HEK293 (cell line): ENCODE measurements at regions not wholly inside any gene's neighbourhood (a gene's known extent, or its start where the extent isn't known, plus 50 kb on each side); places are given as distances from the start of the nearest gene placed in this dataset.

Experiments used
- CTCF ChIA-PET: fragments of 350-600 bp; formaldehyde crosslinking; extraction: SDS; loops from one replicate; lab custom pipeline; 2021; ENCODE audit warnings: antibody characterized with exemption; lab: Yijun Ruan, JAX
- POLR2A ChIA-PET: fragments of 300-600 bp; formaldehyde crosslinking; extraction: SDS; loops from one replicate; lab custom pipeline; 2020; ENCODE audit warnings: antibody characterized with exemption, inconsistent platforms; lab: Yijun Ruan, JAX
- H3K27ac ChIP-seq: fragments of 200-500 bp; sonication (Bioruptor generic); 2 replicates; pipeline ENCODE4 v1.5.1; 2014; ENCODE audit warnings: low read depth, low read length, control low read depth, inconsistent platforms; ENCODE audit errors: extremely low read depth
- H3K36me3 ChIP-seq, 2 experiments: fragments of 200-500 bp in 1 of 2; sonication (Bioruptor generic) in 1 of 2; 1 replicate in 1 of 2; 2 replicates in 1 of 2; pipeline ENCODE4 v1.5.1; 2014 to 2017; ENCODE audit warnings: inconsistent platforms in 2 of 2, low read length in 2 of 2; ENCODE audit not compliant: control insufficient read depth in 2 of 2, insufficient read depth in 1 of 2
- H3K4me1 ChIP-seq: fragments of 200-500 bp; sonication (Bioruptor generic); 2 replicates; pipeline ENCODE4 v1.5.1; 2014; ENCODE audit warnings: mild to moderate bottlenecking, low read length, inconsistent platforms; ENCODE audit not compliant: control insufficient read depth, insufficient read depth
- H3K4me3 ChIP-seq: 2 replicates; pipeline ENCODE4 v1.5.1; 2011; ENCODE audit warnings: low read depth, mild to moderate bottlenecking, control low read depth, low read length, moderate library complexity
- H3K9me3 ChIP-seq: fragments of 200-500 bp; sonication (Bioruptor generic); 2 replicates; pipeline ENCODE4 v1.5.1; 2014; ENCODE audit warnings: low read depth, low read length, inconsistent platforms; ENCODE audit not compliant: control insufficient read depth, insufficient read depth
- ELK4 ChIP-seq: IDR thresholded peaks from 2 replicates; pipeline ENCODE4 v1.6.1; 2011; ENCODE audit warnings: mild to moderate bottlenecking, low read depth, low read length, borderline replicate concordance
- GLIS2 ChIP-seq: fragments of 450-650 bp; formaldehyde crosslinking; IDR thresholded peaks from 2 replicates; pipeline ENCODE4 v1.5.1; 2016; ENCODE audit warnings: missing biosample characterization, missing genetic modification characterization
- SCRT2 ChIP-seq: fragments of 450-650 bp; formaldehyde crosslinking; IDR thresholded peaks from 2 replicates; pipeline ENCODE4 v1.5.1; 2016; ENCODE audit warnings: missing biosample characterization, missing genetic modification characterization
- SP3 ChIP-seq: fragments of 450-650 bp; formaldehyde crosslinking; IDR thresholded peaks from 2 replicates; pipeline ENCODE4 v1.5.1; 2016; ENCODE audit warnings: missing biosample characterization, missing genetic modification characterization
- TCF7L2 ChIP-seq: IDR thresholded peaks from 2 replicates; pipeline ENCODE4 v1.6.1; 2011; ENCODE audit warnings: low read depth, mild to moderate bottlenecking, inconsistent platforms, low read length, moderate library complexity, borderline replicate concordance
- TRIM28 ChIP-seq: IDR thresholded peaks from 2 replicates; pipeline ENCODE4 v1.6.1; 2011; ENCODE audit warnings: low read length, control low read depth, borderline replicate concordance
- ZFHX2 ChIP-seq: fragments of 450-650 bp; formaldehyde crosslinking; conservative IDR thresholded peaks from 2 replicates; pipeline ENCODE4 v1.5.1; 2016; ENCODE audit warnings: missing biosample characterization, missing genetic modification characterization
- ZFP3 ChIP-seq: fragments of 450-650 bp; formaldehyde crosslinking; IDR thresholded peaks from 2 replicates; pipeline ENCODE4 v1.5.1; 2016; ENCODE audit warnings: low read depth, missing biosample characterization, missing genetic modification characterization
- ZNF133 ChIP-seq: fragments of 450-650 bp; formaldehyde crosslinking; IDR thresholded peaks from 2 replicates; pipeline ENCODE4 v1.5.1; 2016; ENCODE audit warnings: missing biosample characterization, missing genetic modification characterization
- ZNF221 ChIP-seq: fragments of 450-650 bp; formaldehyde crosslinking; IDR thresholded peaks from 2 replicates; pipeline ENCODE4 v1.5.1; 2017; ENCODE audit warnings: missing biosample characterization, missing genetic modification characterization, borderline replicate concordance
- ZNF239 ChIP-seq: fragments of 450-650 bp; formaldehyde crosslinking; IDR thresholded peaks from 2 replicates; pipeline ENCODE4 v1.5.1; 2016; ENCODE audit warnings: missing biosample characterization, missing genetic modification characterization
- ZNF423 ChIP-seq: fragments of 450-650 bp; formaldehyde crosslinking; IDR thresholded peaks from 2 replicates; pipeline ENCODE4 v1.5.1; 2016; ENCODE audit warnings: missing biosample characterization, missing genetic modification characterization
- ZNF514 ChIP-seq: fragments of 450-650 bp; formaldehyde crosslinking; IDR thresholded peaks from 2 replicates; pipeline ENCODE4 v1.5.1; 2016; ENCODE audit warnings: missing biosample characterization, missing genetic modification characterization
- ZNF654 ChIP-seq: fragments of 450-650 bp; formaldehyde crosslinking; IDR thresholded peaks from 2 replicates; pipeline ENCODE4 v1.5.1; 2016; ENCODE audit warnings: low read depth, missing biosample characterization, missing genetic modification characterization
- ZNF664 ChIP-seq: fragments of 450-650 bp; formaldehyde crosslinking; IDR thresholded peaks from 2 replicates; pipeline ENCODE4 v1.5.1; 2016; ENCODE audit warnings: missing biosample characterization, missing genetic modification characterization
- ZNF791 ChIP-seq: fragments of 450-650 bp; formaldehyde crosslinking; IDR thresholded peaks from 2 replicates; pipeline ENCODE4 v1.5.1; 2016; ENCODE audit warnings: missing biosample characterization, missing genetic modification characterization
- ZNF830 ChIP-seq: fragments of 450-650 bp; IDR thresholded peaks from 2 replicates; pipeline ENCODE4 v1.5.0; 2018; ENCODE audit warnings: missing biosample characterization, missing genetic modification characterization, low read depth, mild to moderate bottlenecking, moderate library complexity
- TF ChIP-seq, protein P1 (sequence below): fragments of 450-650 bp; formaldehyde crosslinking; IDR thresholded peaks from 2 replicates; pipeline ENCODE4 v1.5.1; 2016; ENCODE audit warnings: missing biosample characterization, missing genetic modification characterization, borderline replicate concordance

DNA sequence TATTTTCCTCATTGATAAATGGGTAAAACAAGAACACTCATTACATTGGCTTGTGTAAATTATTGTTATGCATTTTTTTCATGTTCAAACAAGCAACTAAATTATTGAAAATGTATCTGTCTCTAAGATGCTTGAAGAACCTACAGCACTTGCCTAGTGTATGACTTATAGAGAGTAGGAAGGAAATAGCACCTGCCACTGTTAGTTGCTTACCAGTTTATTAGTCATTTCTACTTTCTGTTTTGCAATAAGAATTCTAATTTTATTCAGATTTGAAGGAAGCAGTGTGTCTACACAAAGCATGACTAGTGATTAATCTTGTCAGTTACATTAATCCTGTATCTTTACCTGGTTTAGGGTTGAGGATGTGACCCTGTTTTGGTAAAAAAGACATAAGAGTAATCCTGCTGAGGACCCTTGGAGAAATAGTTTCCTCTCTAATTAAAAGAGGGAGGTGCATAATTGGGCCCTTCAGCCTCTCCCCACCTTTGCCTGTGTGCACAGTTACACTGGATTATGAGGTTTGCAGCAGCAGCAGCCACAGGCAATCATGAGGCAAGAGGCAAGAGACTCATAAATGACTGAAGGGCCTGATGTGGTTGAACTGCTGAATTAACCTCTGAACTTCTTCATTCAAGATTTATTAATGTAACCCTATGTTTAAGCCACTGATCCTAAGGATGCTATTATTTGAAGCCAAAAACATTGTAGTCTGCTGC, 1202.1 kb downstream of the ADGRL3 start (continued):
- no peak for TF ChIP-seq ZNF423 (tag by site-specific recombination)

GRCh38 chr4:62399242-62399641, 1199.1 kb downstream of the ADGRL3 start:
- H3K36me3 ChIP-seq: no peaks in the 10 kb centered on the region
- H3K27ac ChIP-seq: no peak overlapping the region
- H3K9me3 ChIP-seq: no peaks in the 10 kb centered on the region
- CTCF ChIA-PET: no interaction called here
- no peaks in the 10 kb centered on the region for H3K4me1 ChIP-seq
- no peak for TF ChIP-seq ZNF221
- TF ChIP-seq ZNF654 (tag by site-specific recombination): no peak
- TF ChIP-seq ZNF791 (tag by site-specific recombination): no peak
- POLR2A ChIA-PET: no interaction called here
- no peak overlapping the region for H3K4me3 ChIP-seq

GRCh38 chr4:62398318-62398717, 1198.2 kb downstream of the ADGRL3 start:
- no peaks in the 10 kb centered on the region for H3K36me3 ChIP-seq
- POLR2A ChIA-PET: no interaction called here
- TF ChIP-seq ZNF664 (tag by site-specific recombination) (no peak), ZNF830 (tag by site-specific recombination) (no peak), TCF7L2 (no peak), SP3 (tag by site-specific recombination) (no peak), ZNF133 (no peak), ZFHX2 (tag by site-specific recombination) (no peak), SCRT2 (no peak), ELK4 (no peak), ZNF239 (tag by site-specific recombination) (no peak)
- TF ChIP-seq, protein P1, sequence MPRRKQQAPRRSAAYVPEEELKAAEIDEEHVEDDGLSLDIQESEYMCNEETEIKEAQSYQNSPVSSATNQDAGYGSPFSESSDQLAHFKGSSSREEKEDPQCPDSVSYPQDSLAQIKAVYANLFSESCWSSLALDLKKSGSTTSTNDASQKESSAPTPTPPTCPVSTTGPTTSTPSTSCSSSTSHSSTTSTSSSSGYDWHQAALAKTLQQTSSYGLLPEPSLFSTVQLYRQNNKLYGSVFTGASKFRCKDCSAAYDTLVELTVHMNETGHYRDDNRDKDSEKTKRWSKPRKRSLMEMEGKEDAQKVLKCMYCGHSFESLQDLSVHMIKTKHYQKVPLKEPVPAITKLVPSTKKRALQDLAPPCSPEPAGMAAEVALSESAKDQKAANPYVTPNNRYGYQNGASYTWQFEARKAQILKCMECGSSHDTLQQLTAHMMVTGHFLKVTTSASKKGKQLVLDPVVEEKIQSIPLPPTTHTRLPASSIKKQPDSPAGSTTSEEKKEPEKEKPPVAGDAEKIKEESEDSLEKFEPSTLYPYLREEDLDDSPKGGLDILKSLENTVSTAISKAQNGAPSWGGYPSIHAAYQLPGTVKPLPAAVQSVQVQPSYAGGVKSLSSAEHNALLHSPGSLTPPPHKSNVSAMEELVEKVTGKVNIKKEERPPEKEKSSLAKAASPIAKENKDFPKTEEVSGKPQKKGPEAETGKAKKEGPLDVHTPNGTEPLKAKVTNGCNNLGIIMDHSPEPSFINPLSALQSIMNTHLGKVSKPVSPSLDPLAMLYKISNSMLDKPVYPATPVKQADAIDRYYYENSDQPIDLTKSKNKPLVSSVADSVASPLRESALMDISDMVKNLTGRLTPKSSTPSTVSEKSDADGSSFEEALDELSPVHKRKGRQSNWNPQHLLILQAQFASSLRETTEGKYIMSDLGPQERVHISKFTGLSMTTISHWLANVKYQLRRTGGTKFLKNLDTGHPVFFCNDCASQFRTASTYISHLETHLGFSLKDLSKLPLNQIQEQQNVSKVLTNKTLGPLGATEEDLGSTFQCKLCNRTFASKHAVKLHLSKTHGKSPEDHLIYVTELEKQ (tag by site-specific recombination): no peak
- H3K4me1 ChIP-seq: no peaks in the 10 kb centered on the region
- H3K4me3 ChIP-seq: no peak overlapping the region
- no peaks in the 10 kb centered on the region for H3K9me3 ChIP-seq
- no peak overlapping the region for H3K27ac ChIP-seq
- CTCF ChIA-PET: no interaction called here

DNA sequence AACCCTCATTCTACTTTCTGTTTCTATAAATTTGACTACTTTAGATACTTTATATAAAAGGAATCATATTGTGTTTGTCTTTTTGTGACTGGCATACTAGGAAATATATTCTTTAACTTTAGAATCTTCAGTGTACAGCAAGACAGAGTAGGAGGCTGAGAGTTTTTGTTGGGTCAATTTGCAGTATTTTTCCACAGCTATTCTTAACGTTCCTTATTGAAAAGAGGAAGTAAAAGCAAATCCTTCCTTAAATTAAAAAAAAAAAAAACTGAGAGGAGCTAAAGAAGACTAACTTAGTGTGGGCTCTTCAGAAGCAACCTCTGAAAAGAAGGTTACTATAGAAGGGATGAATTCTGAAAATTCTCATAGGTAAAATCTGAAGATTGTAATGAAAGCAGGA, 1194.6 kb downstream of the ADGRL3 start:
- ChIA-PET POLR2A (interaction anchor here (0.7 kb wide), 1 partner anchor 251 kb away, joined by 3 read pairs; no protein-coding TSS in a partner anchor), CTCF (no interaction called here)
- no peaks in the 10 kb centered on the region for H3K9me3 ChIP-seq
- no peak overlapping the region for H3K4me3 ChIP-seq
- H3K36me3 ChIP-seq: no peaks in the 10 kb centered on the region
- TF ChIP-seq ZFP3 (tag by site-specific recombination) (no peak), GLIS2 (tag by site-specific recombination) (no peak), ZNF514 (no peak), TRIM28 (no peak)
- H3K27ac ChIP-seq: no peak overlapping the region
- no peaks in the 10 kb centered on the region for H3K4me1 ChIP-seq
